SU-DHL-6 (cell line): ENCODE measurements at regions not wholly inside any gene's neighbourhood (a gene's known extent, or its start where the extent isn't known, plus 50 kb on each side); places are given as distances from the start of the nearest gene placed in this dataset.

ENCODE experiments used
- EZH2phosphoT487 ChIP-seq: fragments of 200-600 bp; sonication (generic), shearing (Covaris generic); conservative IDR thresholded peaks from 2 replicates; pipeline ENCODE4 v1.6.1; 2018; ENCODE audit warnings: mild to moderate bottlenecking, antibody characterized with exemption, low read length, moderate library complexity, mixed read lengths
- TF ChIP-seq, protein P1 (sequence below): fragments of 200-600 bp; sonication (generic); IDR thresholded peaks from one replicate; pipeline ENCODE4 v1.5.1; 2017; ENCODE audit warnings: antibody characterized with exemption, mild to moderate bottlenecking, low read length, moderate library complexity; ENCODE audit not compliant: insufficient read depth, poor library complexity, severe bottlenecking

DNA sequence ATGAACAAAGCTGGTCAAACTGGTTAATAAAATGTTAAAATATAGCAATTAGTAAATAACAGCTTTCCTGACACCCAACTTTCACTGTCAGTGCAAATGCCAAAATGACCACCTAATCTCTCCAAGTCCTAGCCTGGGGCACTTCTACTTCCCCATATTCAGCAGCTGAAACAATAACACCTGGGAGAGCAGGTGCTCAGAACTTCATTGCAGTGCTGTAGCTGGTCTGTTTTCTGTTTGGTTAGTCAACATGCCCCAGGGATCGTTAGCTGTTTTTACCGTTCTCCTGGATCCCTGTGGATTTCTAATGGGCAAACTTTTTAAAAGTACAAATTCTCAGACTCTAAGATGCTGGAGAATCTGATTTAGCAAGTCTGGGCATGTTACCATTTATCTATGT lies 759.7 kb downstream of the GALC start:
- TF ChIP-seq, protein P1, sequence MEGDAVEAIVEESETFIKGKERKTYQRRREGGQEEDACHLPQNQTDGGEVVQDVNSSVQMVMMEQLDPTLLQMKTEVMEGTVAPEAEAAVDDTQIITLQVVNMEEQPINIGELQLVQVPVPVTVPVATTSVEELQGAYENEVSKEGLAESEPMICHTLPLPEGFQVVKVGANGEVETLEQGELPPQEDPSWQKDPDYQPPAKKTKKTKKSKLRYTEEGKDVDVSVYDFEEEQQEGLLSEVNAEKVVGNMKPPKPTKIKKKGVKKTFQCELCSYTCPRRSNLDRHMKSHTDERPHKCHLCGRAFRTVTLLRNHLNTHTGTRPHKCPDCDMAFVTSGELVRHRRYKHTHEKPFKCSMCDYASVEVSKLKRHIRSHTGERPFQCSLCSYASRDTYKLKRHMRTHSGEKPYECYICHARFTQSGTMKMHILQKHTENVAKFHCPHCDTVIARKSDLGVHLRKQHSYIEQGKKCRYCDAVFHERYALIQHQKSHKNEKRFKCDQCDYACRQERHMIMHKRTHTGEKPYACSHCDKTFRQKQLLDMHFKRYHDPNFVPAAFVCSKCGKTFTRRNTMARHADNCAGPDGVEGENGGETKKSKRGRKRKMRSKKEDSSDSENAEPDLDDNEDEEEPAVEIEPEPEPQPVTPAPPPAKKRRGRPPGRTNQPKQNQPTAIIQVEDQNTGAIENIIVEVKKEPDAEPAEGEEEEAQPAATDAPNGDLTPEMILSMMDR = no peak
- no peak for TF ChIP-seq EZH2phosphoT487
